Right renal pelvis (tissue), 4 donors: ENCODE measurements at regions not wholly inside any gene's neighbourhood (a gene's known extent, or its start where the extent isn't known, plus 50 kb on each side); places are given as distances from the start of the nearest gene placed in this dataset.
"Not testable (repeated sequence)": the region's sequence is repeated elsewhere in the genome, so short reads cannot be mapped to it uniquely, and the experiment has no call there.

Experiments
- DNase-seq, 4 donors: peaks; one replicate each; pipeline ENCODE4 v3.0.0-alpha.2; 2013; ENCODE audit warnings: low read depth in 4 of 4, low spot score in 3 of 4, missing footprints in 1 of 4

GRCh38 chr5:21485458-21486000 is 1367.6 kb downstream of the CDH12 start:
- DNase-seq: not testable (repeated sequence)

DNA sequence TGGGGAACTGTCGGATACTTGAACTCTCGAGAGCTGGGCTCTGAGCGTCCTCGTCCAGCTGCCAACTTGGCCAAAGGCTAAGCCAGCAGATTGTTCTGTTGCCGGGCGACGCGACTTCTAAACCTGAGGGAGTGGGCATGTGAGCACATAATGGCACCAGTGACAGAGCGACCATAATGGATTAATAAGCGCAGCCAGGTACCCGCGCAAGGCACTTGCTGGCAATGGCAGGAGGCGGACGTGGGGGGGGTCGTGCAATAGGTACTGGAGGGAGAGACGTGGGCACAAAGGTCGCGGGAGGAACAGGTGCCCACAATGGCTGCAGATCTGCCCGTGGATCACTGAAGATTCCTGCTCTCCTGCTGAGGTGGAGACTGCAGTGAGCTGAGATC is 1368.7 kb downstream of the CDH12 start:
- not testable (repeated sequence) for DNase-seq

DNA sequence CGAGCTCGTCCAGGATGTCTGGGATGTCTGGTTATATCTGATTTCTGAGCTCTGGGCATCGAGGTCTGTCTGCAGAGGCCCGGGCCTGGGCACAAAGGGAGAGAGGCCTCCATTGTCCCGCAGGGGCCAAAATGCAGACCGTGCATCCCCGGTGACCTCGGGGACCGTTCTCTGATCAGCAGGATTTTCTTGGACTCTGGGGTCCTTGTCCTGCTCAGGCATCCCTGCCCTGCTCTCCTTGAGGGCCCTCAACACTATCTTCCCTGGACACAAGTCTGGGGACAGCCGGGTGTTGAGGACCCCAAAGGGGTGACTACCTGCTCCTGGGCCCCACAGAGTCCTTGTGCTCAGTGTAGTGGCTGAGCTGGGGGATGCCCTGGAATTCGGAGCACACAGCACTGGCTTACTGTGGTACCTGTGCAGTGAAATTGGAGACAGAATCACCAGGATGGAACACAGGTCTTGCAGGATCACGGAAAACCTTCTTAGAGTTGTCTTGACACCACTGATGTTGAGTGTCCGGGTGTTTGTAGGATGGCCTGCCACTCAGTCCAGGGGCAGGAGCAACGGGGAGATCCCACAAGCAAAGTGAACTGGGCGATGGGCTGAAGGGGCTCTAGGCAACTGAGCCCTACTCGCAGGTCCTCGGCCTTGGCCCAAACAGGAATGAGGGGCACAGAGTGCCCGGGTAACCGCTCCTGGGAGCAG is 1369.2 kb downstream of the CDH12 start:
- DNase-seq: not testable (repeated sequence)

DNA sequence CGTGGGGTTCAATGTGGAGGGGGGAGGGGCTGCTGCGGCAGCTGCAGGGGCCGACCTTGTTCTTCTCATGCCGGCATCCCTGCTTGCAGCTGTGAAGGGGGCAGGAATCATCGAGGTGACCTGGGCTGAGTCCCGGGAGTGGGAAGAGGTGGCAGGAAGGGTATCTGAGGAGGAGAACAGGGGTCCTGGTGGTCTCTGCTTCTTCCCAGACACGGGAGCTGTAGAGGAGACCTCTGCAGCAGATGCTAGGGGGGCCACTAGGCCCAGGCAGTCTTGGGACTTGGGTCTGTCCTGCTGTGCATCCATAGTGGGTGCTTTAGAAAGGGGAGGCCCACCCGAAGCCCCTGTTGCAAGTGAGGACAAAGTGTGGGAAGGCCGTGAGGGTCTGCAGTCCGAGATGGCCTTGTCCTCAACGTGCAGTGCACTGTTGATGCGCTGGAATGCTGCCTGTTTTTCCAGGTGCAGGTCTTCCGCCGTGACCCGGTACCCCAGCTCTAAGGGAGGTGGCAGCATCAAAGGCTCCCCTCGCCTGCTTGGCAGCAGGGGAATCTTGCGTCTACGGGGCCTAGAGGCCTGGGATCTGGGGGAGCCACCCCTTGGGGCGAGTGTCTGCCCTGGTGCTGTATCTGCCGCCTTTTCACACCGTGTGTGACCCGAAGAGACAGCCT is 1370.0 kb downstream of the CDH12 start:
- not testable (repeated sequence) for DNase-seq

DNA sequence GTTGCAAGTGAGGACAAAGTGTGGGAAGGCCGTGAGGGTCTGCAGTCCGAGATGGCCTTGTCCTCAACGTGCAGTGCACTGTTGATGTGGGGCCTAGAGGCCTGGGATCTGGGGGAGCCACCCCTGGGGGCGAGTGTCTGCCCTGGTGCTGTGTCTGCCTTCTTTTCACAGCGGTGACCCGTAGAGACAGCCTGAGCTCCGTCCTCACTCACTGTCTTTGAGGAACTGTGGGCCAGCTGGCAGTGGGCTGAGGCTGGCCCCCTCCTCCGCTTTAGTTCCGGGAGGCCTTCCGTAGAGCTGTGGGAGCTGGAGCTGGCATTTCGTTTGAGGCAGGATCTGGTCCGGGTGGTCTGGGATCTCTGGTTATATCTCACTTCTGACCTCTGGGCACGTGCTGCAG is 1370.6 kb downstream of the CDH12 start:
- not testable (repeated sequence) for DNase-seq

DNA sequence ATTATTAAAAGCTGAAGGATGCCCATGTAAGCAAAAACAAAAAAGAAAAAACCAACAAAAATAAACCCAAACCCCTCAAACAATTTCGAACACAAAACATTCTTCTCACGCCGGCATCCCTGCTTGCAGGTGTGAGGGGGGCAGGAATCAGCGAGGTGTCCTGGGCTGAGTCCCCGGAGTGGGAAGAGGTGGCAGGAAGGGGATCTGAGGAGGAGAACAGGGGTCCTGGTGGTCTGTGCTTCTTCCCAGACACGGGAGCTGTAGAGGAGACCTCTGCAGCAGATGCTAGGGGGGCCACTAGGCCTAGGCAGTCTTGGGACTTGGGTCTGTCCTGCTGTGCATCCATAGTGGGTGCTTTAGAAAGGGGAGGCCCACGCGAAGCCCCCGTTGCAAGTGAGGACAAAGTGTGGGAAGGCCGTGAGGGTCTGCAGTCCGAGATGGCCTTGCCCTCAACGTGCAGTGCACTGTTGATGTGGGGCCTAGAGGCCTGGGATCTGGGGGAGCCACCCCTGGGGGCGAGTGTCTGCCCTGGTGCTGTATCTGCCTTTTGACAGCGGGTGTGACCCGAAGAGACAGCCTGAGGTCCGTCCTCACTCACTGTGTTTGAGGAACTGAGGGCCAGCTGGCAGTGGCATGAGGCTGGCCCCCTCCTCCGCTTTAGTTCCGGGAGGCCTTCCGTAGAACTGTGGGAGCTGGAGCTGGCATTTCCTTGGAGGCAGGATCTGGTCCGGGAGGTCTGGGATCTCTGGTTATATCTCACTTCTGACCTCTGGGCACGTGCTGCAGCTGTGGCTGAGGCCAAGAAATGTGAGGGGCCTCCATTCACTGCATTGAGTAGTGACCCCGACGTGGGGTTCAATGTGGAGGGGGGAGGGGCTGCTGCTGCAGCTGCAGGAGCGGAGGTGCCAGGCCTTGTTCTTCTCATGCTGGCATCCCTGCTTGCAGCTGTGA is 1371.5 kb downstream of the CDH12 start:
- not testable (repeated sequence) for DNase-seq

DNA sequence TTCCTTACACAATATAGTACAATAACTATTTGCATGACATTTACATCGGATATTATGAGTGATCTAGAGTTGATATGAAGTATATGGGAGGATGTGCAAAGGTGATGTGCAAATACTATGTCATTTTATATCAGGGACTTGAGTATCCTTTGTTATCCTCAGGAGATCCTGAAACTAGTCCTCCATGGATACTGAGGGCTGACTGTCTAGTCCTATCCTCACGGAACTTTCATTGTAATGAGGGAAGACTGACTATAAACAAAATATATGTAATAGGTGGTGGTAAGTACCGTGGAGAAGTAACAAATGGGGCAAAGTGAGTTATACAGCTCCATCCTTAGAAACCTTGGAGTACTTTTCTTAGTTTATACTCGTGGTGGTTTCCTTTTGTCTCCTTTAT is 1373.1 kb downstream of the CDH12 start:
- DNase-seq: not testable (repeated sequence)

GRCh38 chr5:21473981-21474380 is 1379.2 kb downstream of the CDH12 start:
- not testable (repeated sequence) for DNase-seq

DNA sequence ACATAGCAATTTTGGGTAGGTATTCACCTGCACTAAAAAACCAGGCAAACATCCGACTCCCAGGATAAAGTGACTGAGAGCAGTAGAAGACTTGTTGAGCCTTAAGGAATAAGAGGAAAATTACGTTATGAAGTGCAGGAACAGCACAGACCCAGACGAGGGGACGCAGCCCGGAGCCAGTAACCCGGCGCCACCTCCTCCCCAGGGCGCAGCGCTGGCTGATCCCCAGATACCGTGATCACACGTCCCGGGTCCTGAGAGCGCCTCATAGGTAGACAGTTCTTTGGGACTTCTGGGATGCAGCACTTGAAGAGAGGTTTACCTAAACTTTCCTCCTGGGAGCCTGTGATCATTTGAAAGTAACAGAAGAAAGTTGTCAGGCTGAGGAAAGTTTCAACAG is 1379.7 kb downstream of the CDH12 start:
- not testable (repeated sequence) for DNase-seq

DNA sequence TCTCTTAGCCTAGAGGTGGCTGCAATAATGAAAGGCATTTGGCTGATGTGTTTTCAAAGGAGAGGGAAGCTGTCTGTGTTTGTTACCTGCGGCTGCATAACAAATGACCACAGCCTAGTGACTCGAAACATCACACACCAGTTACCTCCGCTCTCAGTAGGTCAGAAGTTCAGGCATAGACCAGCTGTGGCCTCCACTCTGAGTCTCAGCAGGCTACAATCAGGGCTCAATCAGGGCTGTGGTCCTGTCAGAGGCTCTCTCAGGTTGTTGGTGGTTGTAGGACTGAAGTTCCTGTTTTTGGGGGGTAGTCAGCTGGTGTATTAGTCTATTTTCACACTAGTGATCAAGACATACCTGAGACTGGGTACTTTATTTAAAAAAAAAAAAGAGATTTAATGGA is 1381.5 kb downstream of the CDH12 start:
- not testable (repeated sequence) for DNase-seq

- DNase-seq: not testable (repeated sequence)
Measured at GRCh38 chr5:21469523-21470101, 1383.5 kb downstream of the CDH12 start.

GRCh38 chr5:21467544-21467943 is 1385.6 kb downstream of the CDH12 start:
- not testable (repeated sequence) for DNase-seq

DNA sequence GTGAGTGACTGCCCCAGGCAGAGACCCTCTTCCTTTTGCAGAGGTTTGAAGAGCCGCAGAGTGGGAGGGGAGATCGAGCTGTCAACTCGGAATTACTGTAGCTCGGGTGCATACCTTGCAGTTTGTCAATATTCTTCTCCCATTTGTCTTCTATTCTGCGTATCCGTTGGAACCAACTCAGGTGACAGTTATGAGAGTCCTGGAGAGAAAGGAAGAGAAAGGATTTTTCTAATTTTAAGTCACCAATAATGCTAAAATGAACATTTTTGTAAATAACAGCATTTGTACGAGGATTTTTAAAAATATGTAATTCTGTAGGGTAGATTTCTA is 1393.4 kb downstream of the CDH12 start:
- not testable (repeated sequence) for DNase-seq

DNA sequence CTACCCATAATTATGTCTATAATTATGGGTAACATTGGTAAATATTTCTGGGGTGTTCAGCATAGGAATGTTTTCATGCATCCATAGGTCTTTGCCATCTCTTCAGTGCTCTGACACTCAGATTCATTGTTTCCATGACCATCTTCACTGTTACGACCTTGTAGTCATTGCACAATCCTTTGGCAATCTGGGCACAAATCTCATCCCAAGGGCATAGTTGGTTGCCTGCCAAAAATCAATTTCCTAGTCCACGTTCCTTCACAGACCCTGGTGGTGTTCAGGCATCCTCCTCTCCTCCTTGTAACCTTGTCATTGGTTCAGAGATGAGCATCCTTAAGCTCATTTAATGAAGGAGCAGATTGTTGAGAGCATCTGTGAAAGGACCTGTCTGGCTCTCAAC is 1400.7 kb downstream of the CDH12 start:
- DNase-seq: no peak

- DNase-seq: no peak
Measured at GRCh38 chr5:21432646-21433045, 1420.5 kb downstream of the CDH12 start.

DNA sequence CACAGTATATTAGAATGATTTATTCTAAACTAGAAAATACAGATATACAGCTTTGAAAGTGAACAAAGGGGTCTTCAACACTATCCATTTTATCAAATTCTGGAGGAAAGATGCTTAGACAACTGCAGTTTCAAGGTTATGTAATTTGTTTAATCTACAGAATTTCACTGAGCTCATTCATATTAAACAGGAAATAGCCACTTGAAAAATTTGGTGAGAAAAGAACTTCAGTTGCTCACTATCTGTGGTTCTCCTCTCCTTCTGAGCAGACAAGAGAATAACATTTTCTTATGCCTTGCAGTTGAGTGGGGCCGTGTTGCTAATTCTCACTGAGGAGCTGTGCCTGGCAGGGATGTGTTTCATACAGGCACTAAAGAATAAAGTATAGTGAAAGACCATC is 1428.2 kb downstream of the CDH12 start:
- DNase-seq: no peak

- DNase-seq: no peak
Measured at GRCh38 chr5:21419383-21419782, 1431.4 kb upstream of the CDH18 start.

DNA sequence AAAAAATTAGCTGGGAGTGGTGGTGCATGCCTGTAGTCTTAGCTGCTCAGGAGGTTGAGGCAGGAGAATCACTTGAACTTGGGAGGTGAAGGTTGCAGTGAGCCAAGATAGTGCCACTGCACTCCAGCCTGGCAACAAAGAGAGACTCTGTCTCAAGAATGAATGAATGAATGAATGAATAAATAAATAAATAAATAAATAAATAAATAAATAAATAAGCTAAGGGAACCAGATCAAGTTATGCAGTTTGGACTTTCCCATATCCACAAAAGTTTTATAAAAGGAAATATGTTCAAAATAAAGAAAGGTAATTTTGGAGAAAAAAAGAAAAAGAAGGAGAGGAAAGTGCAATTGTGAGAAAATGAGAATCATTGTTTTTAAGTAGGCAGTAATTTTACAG is 1414.1 kb upstream of the CDH18 start:
- not testable (repeated sequence) for DNase-seq

GRCh38 chr5:21398511-21398910 is 1410.5 kb upstream of the CDH18 start:
- no peak for DNase-seq

GRCh38 chr5:21397693-21398092 is 1409.7 kb upstream of the CDH18 start:
- DNase-seq: no peak

DNA sequence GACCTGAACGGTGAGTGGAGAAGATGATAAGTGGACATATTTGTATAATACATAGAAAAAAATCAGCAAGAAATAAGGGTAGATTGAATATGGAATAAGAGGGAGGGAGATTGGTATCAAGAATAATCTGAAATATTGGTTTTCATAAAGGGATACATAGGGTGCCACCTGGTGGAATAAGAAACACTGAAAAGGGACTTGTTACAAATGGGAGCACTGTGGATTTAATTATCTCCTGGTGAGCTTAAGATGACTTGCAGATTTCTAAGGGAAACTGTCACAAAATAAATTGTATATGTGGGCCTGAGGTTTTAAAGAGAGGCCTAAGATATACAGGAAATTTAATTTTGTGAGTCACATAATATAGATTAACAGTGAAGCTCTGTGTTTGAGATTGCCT is 1403.5 kb upstream of the CDH18 start:
- DNase-seq: no peak
